Osteocyte (in vitro differentiated cells): ENCODE measurements at regions not wholly inside any gene's neighbourhood (a gene's known extent, or its start where the extent isn't known, plus 50 kb on each side); places are given as distances from the start of the nearest gene placed in this dataset.
A peak's percentile ranks its signal among the peaks of the same experiment; 100 is the strongest.

Source experiments
- DNase-seq: peaks from one replicate; pipeline ENCODE4 v3.0.0; 2021; ENCODE audit warnings: mixed read lengths; ENCODE audit not compliant: unreplicated experiment; ENCODE audit errors: extremely low spot score
- H3K27ac Mint-ChIP-seq: one replicate; pipeline ENCODE4 v1.8.0; 2021; ENCODE audit warnings: mild to moderate bottlenecking, mixed read lengths; ENCODE audit not compliant: unreplicated experiment
- H3K27me3 Mint-ChIP-seq: one replicate; pipeline ENCODE4 v1.8.0; 2021; ENCODE audit warnings: mixed read lengths; ENCODE audit not compliant: unreplicated experiment
- H3K36me3 Mint-ChIP-seq: one replicate; pipeline ENCODE4 v1.8.0; 2021; ENCODE audit warnings: mixed read lengths; ENCODE audit not compliant: unreplicated experiment
- H3K4me1 Mint-ChIP-seq: one replicate; pipeline ENCODE4 v1.8.0; 2021; ENCODE audit warnings: mixed read lengths; ENCODE audit not compliant: unreplicated experiment
- H3K4me3 Mint-ChIP-seq: one replicate; pipeline ENCODE4 v1.8.0; 2021; ENCODE audit warnings: mild to moderate bottlenecking, moderate library complexity, mixed read lengths; ENCODE audit not compliant: unreplicated experiment
- H3K9me3 Mint-ChIP-seq: one replicate; pipeline ENCODE4 v1.8.0; 2021; ENCODE audit warnings: mixed read lengths; ENCODE audit not compliant: unreplicated experiment
- CTCF ChIP-seq: fragments of 200-600 bp; sonication (generic); IDR thresholded peaks from 2 replicates; pipeline ENCODE4 v1.5.0; 2021; ENCODE audit warnings: antibody characterized with exemption, mild to moderate bottlenecking, moderate library complexity

- Mint-ChIP-seq H3K4me3 (no peak overlapping the region), H3K27ac (no peak overlapping the region), H3K4me1 (no peaks in the 10 kb centered on the region), H3K36me3 (no peaks in the 10 kb centered on the region), H3K27me3 (peaks cover 61% of the 10 kb centered on the region), H3K9me3 (no peaks in the 10 kb centered on the region)
- DNase-seq = no peak
- no peak for TF ChIP-seq CTCF
Observed at GRCh38 chr20:40610730-40611129, 78.3 kb downstream of the MAFB start.

- Mint-ChIP-seq H3K4me3 (no peak overlapping the region), H3K27ac (no peak overlapping the region), H3K36me3 (no peaks in the 10 kb centered on the region), H3K27me3 (peaks cover 57% of the 10 kb centered on the region), H3K4me1 (no peaks in the 10 kb centered on the region), H3K9me3 (no peaks in the 10 kb centered on the region)
- DNase-seq = no peak
- no peak for TF ChIP-seq CTCF
Observed at GRCh38 chr20:40607927-40608326, 81.1 kb downstream of the MAFB start.

GRCh38 chr20:40606660-40607059, 82.4 kb downstream of the MAFB start:
- peak; percentile 8 for TF ChIP-seq CTCF
- H3K36me3 Mint-ChIP-seq = no peaks in the 10 kb centered on the region
- no peaks in the 10 kb centered on the region for H3K9me3 Mint-ChIP-seq
- DNase-seq = peak; percentile 15
- no peak overlapping the region for H3K4me3 Mint-ChIP-seq
- H3K27ac Mint-ChIP-seq = no peak overlapping the region
- H3K27me3 Mint-ChIP-seq = peaks cover 57% of the 10 kb centered on the region
- no peaks in the 10 kb centered on the region for H3K4me1 Mint-ChIP-seq

- H3K4me3 Mint-ChIP-seq = no peak overlapping the region
- DNase-seq = peak; percentile 59
- H3K9me3 Mint-ChIP-seq = no peaks in the 10 kb centered on the region
- H3K4me1 Mint-ChIP-seq = no peaks in the 10 kb centered on the region
- no peaks in the 10 kb centered on the region for H3K36me3 Mint-ChIP-seq
- peaks cover 56% of the 10 kb centered on the region for H3K27me3 Mint-ChIP-seq
- H3K27ac Mint-ChIP-seq = no peak overlapping the region
- no peak for TF ChIP-seq CTCF
Observed at GRCh38 chr20:40606237-40606636, 82.8 kb downstream of the MAFB start.

GRCh38 chr20:40604416-40604815, 84.6 kb downstream of the MAFB start:
- Mint-ChIP-seq H3K4me3 (no peak overlapping the region), H3K27me3 (peaks cover 47% of the 10 kb centered on the region), H3K4me1 (no peaks in the 10 kb centered on the region), H3K27ac (no peak overlapping the region), H3K36me3 (no peaks in the 10 kb centered on the region), H3K9me3 (peaks cover 4% of the 10 kb centered on the region)
- TF ChIP-seq CTCF = no peak
- DNase-seq = peak; percentile 54
